Neural crest cell (in vitro differentiated cells): ENCODE measurements at regions not wholly inside any gene's neighbourhood (a gene's known extent, or its start where the extent isn't known, plus 50 kb on each side); places are given as distances from the start of the nearest gene placed in this dataset.

ENCODE experiments used
- DNase-seq: peaks from one replicate; pipeline ENCODE4 v3.0.0; 2021; ENCODE audit warnings: low read depth, mixed read lengths, low spot score
- H3K27ac Mint-ChIP-seq: one replicate; pipeline ENCODE4 v1.8.0; 2021; ENCODE audit warnings: mild to moderate bottlenecking, mixed read lengths; ENCODE audit not compliant: unreplicated experiment
- H3K27me3 Mint-ChIP-seq: 2 replicates; pipeline ENCODE4 v1.8.0; 2021; ENCODE audit warnings: low read depth, mild to moderate bottlenecking, mixed read lengths
- H3K36me3 Mint-ChIP-seq: 2 replicates; pipeline ENCODE4 v1.8.0; 2021; ENCODE audit warnings: low read depth, mild to moderate bottlenecking, mixed read lengths
- H3K4me1 Mint-ChIP-seq: 2 replicates; pipeline ENCODE4 v1.8.0; 2021; ENCODE audit warnings: mixed read lengths
- H3K4me3 Mint-ChIP-seq: one replicate; pipeline ENCODE4 v1.8.0; 2021; ENCODE audit warnings: mild to moderate bottlenecking, mixed read lengths
- H3K9me3 Mint-ChIP-seq: 2 replicates; pipeline ENCODE4 v1.8.0; 2021; ENCODE audit warnings: mixed read lengths
- CTCF ChIP-seq: fragments of 200-600 bp; sonication (generic); conservative IDR thresholded peaks from 2 replicates; pipeline ENCODE4 v1.5.0; 2021; ENCODE audit warnings: antibody characterized with exemption, mild to moderate bottlenecking

GRCh38 chr2:71945603-71945959 lies 202.1 kb downstream of the CYP26B1 start:
- H3K27me3 Mint-ChIP-seq = no peaks in the 10 kb centered on the region
- no peak overlapping the region for H3K27ac Mint-ChIP-seq
- H3K4me1 Mint-ChIP-seq = peaks cover 4% of the 10 kb centered on the region
- no peak for TF ChIP-seq CTCF
- DNase-seq = no peak
- no peaks in the 10 kb centered on the region for H3K9me3 Mint-ChIP-seq
- H3K36me3 Mint-ChIP-seq = no peaks in the 10 kb centered on the region
- H3K4me3 Mint-ChIP-seq = no peak overlapping the region

- H3K4me1 Mint-ChIP-seq = peaks cover 4% of the 10 kb centered on the region
- no peaks in the 10 kb centered on the region for H3K9me3 Mint-ChIP-seq
- no peak overlapping the region for H3K27ac Mint-ChIP-seq
- H3K36me3 Mint-ChIP-seq = no peaks in the 10 kb centered on the region
- no peak for DNase-seq
- TF ChIP-seq CTCF = no peak
- H3K4me3 Mint-ChIP-seq = no peak overlapping the region
- no peaks in the 10 kb centered on the region for H3K27me3 Mint-ChIP-seq
Measured at GRCh38 chr2:71944806-71945602, 202.7 kb downstream of the CYP26B1 start.

- no peak for TF ChIP-seq CTCF
- H3K4me1 Mint-ChIP-seq = peaks cover 4% of the 10 kb centered on the region
- no peaks in the 10 kb centered on the region for H3K36me3 Mint-ChIP-seq
- DNase-seq = no peak
- no peak overlapping the region for H3K4me3 Mint-ChIP-seq
- H3K27me3 Mint-ChIP-seq = no peaks in the 10 kb centered on the region
- H3K27ac Mint-ChIP-seq = no peak overlapping the region
- no peaks in the 10 kb centered on the region for H3K9me3 Mint-ChIP-seq
Measured at GRCh38 chr2:71944183-71944550, 203.5 kb downstream of the CYP26B1 start.

- no peaks in the 10 kb centered on the region for H3K9me3 Mint-ChIP-seq
- no peak overlapping the region for H3K27ac Mint-ChIP-seq
- no peak for TF ChIP-seq CTCF
- no peaks in the 10 kb centered on the region for H3K27me3 Mint-ChIP-seq
- H3K4me1 Mint-ChIP-seq = peaks cover 4% of the 10 kb centered on the region
- no peak for DNase-seq
- H3K4me3 Mint-ChIP-seq = no peak overlapping the region
- H3K36me3 Mint-ChIP-seq = no peaks in the 10 kb centered on the region
Measured at GRCh38 chr2:71943238-71944182, 204.2 kb downstream of the CYP26B1 start.

GRCh38 chr2:71941726-71942525 lies 205.7 kb downstream of the CYP26B1 start:
- no peaks in the 10 kb centered on the region for H3K9me3 Mint-ChIP-seq
- no peaks in the 10 kb centered on the region for H3K36me3 Mint-ChIP-seq
- peaks cover 4% of the 10 kb centered on the region for H3K4me1 Mint-ChIP-seq
- no peak overlapping the region for H3K4me3 Mint-ChIP-seq
- no peak for DNase-seq
- TF ChIP-seq CTCF = no peak
- no peak overlapping the region for H3K27ac Mint-ChIP-seq
- no peaks in the 10 kb centered on the region for H3K27me3 Mint-ChIP-seq
